ENCODE measurements at regions not wholly inside any gene's neighbourhood (a gene's known extent, or its start where the extent isn't known, plus 50 kb on each side); places are given as distances from the start of the nearest gene placed in this dataset.
"Not testable (repeated sequence)": the region's sequence is repeated elsewhere in the genome, so short reads cannot be mapped to it uniquely, and the experiment has no call there.

- DNase-seq, result no peak
Measured at GRCh38 chr13:42400188-42400833, 128.4 kb downstream of the AKAP11 start.

- DNase-seq, result no peak
Measured at GRCh38 chr13:42401376-42401775, 129.4 kb downstream of the AKAP11 start.

GRCh38 chr13:42405665-42406390 lies 133.9 kb downstream of the AKAP11 start:
- no peak for DNase-seq

GRCh38 chr13:42409075-42409474 lies 137.1 kb downstream of the AKAP11 start:
- no peak for DNase-seq

- DNase-seq, result no peak
Measured at GRCh38 chr13:42409551-42409950, 137.6 kb downstream of the AKAP11 start.

GRCh38 chr13:42412812-42413483 lies 141.0 kb downstream of the AKAP11 start:
- DNase-seq, result no peak

GRCh38 chr13:42413484-42413815 lies 141.5 kb downstream of the AKAP11 start:
- no peak for DNase-seq

GRCh38 chr13:42417626-42418025 lies 145.7 kb downstream of the AKAP11 start:
- DNase-seq, result no peak

GRCh38 chr13:42418184-42418583 lies 146.2 kb downstream of the AKAP11 start:
- no peak for DNase-seq

GRCh38 chr13:42420304-42420703 lies 148.4 kb downstream of the AKAP11 start:
- DNase-seq, result no peak

- DNase-seq, result no peak
Measured at GRCh38 chr13:42422681-42423080, 150.7 kb downstream of the AKAP11 start.

GRCh38 chr13:42424182-42424581 lies 149.8 kb upstream of the TNFSF11 start:
- no peak for DNase-seq

- no peak for DNase-seq
Measured at GRCh38 chr13:42445354-42445753, 128.6 kb upstream of the TNFSF11 start.

- DNase-seq, result not testable (repeated sequence)
Measured at GRCh38 chr13:42446597-42446996, 127.4 kb upstream of the TNFSF11 start.

- no peak for DNase-seq
Measured at GRCh38 chr13:42453091-42453645, 120.8 kb upstream of the TNFSF11 start.

- DNase-seq, result no peak
Measured at GRCh38 chr13:42454749-42455148, 119.2 kb upstream of the TNFSF11 start.

- DNase-seq, result no peak
Measured at GRCh38 chr13:42458193-42458592, 115.8 kb upstream of the TNFSF11 start.

- DNase-seq, result no peak
Measured at GRCh38 chr13:42466123-42466522, 107.8 kb upstream of the TNFSF11 start.

GRCh38 chr13:42466609-42467008 lies 107.3 kb upstream of the TNFSF11 start:
- no peak for DNase-seq

- no peak for DNase-seq
Measured at GRCh38 chr13:42474954-42475353, 99.0 kb upstream of the TNFSF11 start.

- DNase-seq, result no peak
Measured at GRCh38 chr13:42477596-42478190, 96.3 kb upstream of the TNFSF11 start.

- no peak for DNase-seq
Measured at GRCh38 chr13:42478531-42479156, 95.3 kb upstream of the TNFSF11 start.

- DNase-seq, result no peak
Measured at GRCh38 chr13:42484386-42484785, 89.6 kb upstream of the TNFSF11 start.
